OCI-LY7 (cell line): ENCODE measurements at regions not wholly inside any gene's neighbourhood (a gene's known extent, or its start where the extent isn't known, plus 50 kb on each side); places are given as distances from the start of the nearest gene placed in this dataset.

Experiments used
- BruUV-seq: library from RNA; stranded (reverse); fragments of 400-500 nt; replicated peaks from 2 replicates; lab custom pipeline; 2021; lab: Mats Ljungman, UMichigan
- CTCF ChIA-PET: fragments of 300-600 bp; sonication (Branson Sonifier 250); formaldehyde crosslinking; loops from one replicate; lab custom pipeline; 2022; ENCODE audit warnings: antibody characterized with exemption; ENCODE audit not compliant: unreplicated experiment; lab: Charles Lee
- POLR2A ChIA-PET: fragments of 300-600 bp; sonication (Branson Sonifier 250); formaldehyde crosslinking; loops from one replicate; lab custom pipeline; 2022; ENCODE audit warnings: antibody characterized with exemption; lab: Charles Lee
- DNase-seq: peaks from one replicate; pipeline ENCODE4 v3.0.0-alpha.2; 2015; ENCODE audit warnings: low spot score
- H2AFZ ChIP-seq: fragments of 200-600 bp; sonication (generic), shearing (Covaris generic); 2 replicates; pipeline ENCODE4 v1.6.1; 2014; ENCODE audit warnings: mild to moderate bottlenecking, antibody characterized with exemption, low read length, moderate library complexity
- H3K27ac ChIP-seq: fragments of 200-600 bp; sonication (generic); 2 replicates; pipeline ENCODE4 v1.5.1; 2014; ENCODE audit warnings: mixed run types, low read depth, mild to moderate bottlenecking, moderate library complexity, low read length, inconsistent platforms; ENCODE audit not compliant: poor library complexity, severe bottlenecking
- H3K36me3 ChIP-seq: fragments of 200-600 bp; sonication (generic); 2 replicates; pipeline ENCODE4 v1.6.1; 2014; ENCODE audit warnings: mild to moderate bottlenecking, antibody characterized with exemption, low read length, moderate library complexity, mixed read lengths; ENCODE audit not compliant: insufficient read depth
- H3K4me1 ChIP-seq: fragments of 200-600 bp; sonication (generic); 2 replicates; pipeline ENCODE4 v1.5.1; 2014; ENCODE audit warnings: mild to moderate bottlenecking, low read length; ENCODE audit not compliant: insufficient read depth, poor library complexity, severe bottlenecking
- H3K4me2 ChIP-seq: fragments of 200-600 bp; sonication (generic); 2 replicates; pipeline ENCODE4 v1.6.1; 2014; ENCODE audit warnings: mild to moderate bottlenecking, low read length
- H3K4me3 ChIP-seq: fragments of 200-600 bp; sonication (generic); 2 replicates; pipeline ENCODE4 v1.5.1; 2014; ENCODE audit warnings: mild to moderate bottlenecking, low read depth, low read length; ENCODE audit not compliant: poor library complexity, severe bottlenecking
- H3K79me2 ChIP-seq: fragments of 200-600 bp; sonication (generic); 2 replicates; pipeline ENCODE4 v1.6.1; 2016; ENCODE audit warnings: low read depth, mild to moderate bottlenecking, low read length, moderate library complexity, mixed read lengths; ENCODE audit not compliant: insufficient read depth
- H3K9me2 ChIP-seq: fragments of 200-600 bp; sonication (generic); 2 replicates; pipeline ENCODE4 v1.6.1; 2016; ENCODE audit warnings: mild to moderate bottlenecking, low read length, mixed read lengths; ENCODE audit not compliant: insufficient read depth
- H3K9me3 ChIP-seq: fragments of 200-600 bp; sonication (generic); 2 replicates; pipeline ENCODE4 v1.6.1; 2014; ENCODE audit warnings: mild to moderate bottlenecking, mixed run types, low read length, mixed read lengths
- H4K20me1 ChIP-seq: fragments of 200-600 bp; sonication (generic); 2 replicates; pipeline ENCODE4 v1.6.1; 2014; ENCODE audit warnings: mild to moderate bottlenecking, antibody characterized with exemption, low read length, moderate library complexity, mixed read lengths; ENCODE audit not compliant: insufficient read depth
- EZH2phosphoT487 ChIP-seq: fragments of 200-600 bp; sonication (generic); IDR thresholded peaks from 2 replicates; pipeline ENCODE4 v1.6.1; 2018; ENCODE audit warnings: low read depth, borderline replicate concordance, mild to moderate bottlenecking, mixed run types, antibody characterized with exemption, low read length, moderate library complexity, mixed read lengths
- intact Hi-C: fragments of 100-400 bp; cut with micrococcal nuclease; formaldehyde crosslinking; loops from one replicate; pipeline ENCODE4 v1.10.0; 2022; ENCODE audit not compliant: unreplicated experiment
- TF ChIP-seq, protein P1 (sequence below): fragments of 200-600 bp; sonication (generic); conservative IDR thresholded peaks from 2 replicates; pipeline ENCODE4 v1.5.1; 2014; ENCODE audit warnings: mild to moderate bottlenecking, antibody characterized with exemption, low read length, moderate library complexity, mixed read lengths

DNA sequence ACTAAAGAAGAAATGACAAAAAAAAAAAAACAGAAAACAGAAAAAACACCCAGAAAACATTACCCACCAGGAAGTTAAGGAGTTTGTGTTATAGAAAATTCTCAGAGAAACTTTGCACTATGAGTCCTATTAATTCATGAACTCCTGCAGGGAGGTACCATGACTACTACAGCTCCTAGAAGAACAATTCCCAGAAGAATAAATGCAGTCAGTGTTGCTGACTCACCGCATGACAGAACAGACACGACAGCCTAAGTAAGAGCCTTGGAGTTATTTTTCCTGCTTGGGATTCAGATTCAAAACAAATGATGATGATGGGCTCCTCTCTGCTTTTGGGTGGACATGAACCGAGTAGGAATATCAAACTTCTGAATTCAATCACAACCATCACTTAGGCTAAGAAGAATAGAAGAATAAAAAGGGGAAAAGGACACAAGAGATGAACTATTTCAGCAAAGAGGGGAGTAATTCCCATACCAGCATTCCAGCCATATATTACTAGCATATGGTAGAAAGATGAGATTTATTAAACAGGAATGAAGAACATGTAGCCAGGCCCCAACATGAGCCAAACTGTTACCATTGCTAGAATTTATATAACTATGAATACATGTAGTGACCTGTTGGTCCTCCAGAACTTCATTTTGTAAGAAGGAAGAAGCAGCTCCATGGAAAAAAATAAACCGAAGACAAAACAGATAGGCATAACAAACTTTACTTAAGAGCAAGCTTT, 209.6 kb upstream of the PDE4D start:
- BruUV-seq = no TSS peak
- H3K79me2 ChIP-seq = no peaks in the 10 kb centered on the region
- H3K4me1 ChIP-seq = no peaks in the 10 kb centered on the region
- H3K4me2 ChIP-seq = no peak overlapping the region
- H3K36me3 ChIP-seq = no peaks in the 10 kb centered on the region
- ChIA-PET POLR2A (no interaction called here), CTCF (no interaction called here)
- intact Hi-C loops = no loop called here
- no peak for DNase-seq
- TF ChIP-seq EZH2phosphoT487 = no peak
- TF ChIP-seq, protein P1, sequence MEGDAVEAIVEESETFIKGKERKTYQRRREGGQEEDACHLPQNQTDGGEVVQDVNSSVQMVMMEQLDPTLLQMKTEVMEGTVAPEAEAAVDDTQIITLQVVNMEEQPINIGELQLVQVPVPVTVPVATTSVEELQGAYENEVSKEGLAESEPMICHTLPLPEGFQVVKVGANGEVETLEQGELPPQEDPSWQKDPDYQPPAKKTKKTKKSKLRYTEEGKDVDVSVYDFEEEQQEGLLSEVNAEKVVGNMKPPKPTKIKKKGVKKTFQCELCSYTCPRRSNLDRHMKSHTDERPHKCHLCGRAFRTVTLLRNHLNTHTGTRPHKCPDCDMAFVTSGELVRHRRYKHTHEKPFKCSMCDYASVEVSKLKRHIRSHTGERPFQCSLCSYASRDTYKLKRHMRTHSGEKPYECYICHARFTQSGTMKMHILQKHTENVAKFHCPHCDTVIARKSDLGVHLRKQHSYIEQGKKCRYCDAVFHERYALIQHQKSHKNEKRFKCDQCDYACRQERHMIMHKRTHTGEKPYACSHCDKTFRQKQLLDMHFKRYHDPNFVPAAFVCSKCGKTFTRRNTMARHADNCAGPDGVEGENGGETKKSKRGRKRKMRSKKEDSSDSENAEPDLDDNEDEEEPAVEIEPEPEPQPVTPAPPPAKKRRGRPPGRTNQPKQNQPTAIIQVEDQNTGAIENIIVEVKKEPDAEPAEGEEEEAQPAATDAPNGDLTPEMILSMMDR = no peak
- no peaks in the 10 kb centered on the region for H3K9me3 ChIP-seq
- no peak overlapping the region for H3K27ac ChIP-seq
- H3K9me2 ChIP-seq = 0 out of 2 replicates have a peak, but pooled peaks cover 6% of the 10 kb centered on the region
- H3K4me3 ChIP-seq = no peak overlapping the region
- H2AFZ ChIP-seq = no peak overlapping the region
- H4K20me1 ChIP-seq = no peaks in the 10 kb centered on the region

DNA sequence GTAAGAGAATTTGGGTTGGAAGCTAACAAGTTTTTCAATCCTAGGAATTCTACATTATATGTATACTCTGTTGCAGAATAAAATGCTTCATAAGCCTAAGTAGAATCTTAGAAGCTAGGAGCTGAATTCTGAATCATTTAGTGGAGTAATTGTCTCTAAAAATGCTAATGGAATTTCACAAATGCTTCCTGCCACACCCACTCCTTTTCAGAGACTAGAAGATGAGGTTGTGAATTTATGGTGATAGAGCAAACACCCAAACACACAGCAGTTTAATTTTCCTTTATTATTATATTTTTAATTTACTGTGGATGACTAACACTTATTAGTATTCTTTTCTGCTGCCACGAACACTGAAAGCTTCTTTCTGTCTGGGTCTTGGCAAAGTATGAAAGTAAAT, 208.0 kb upstream of the PDE4D start:
- no peak for DNase-seq
- no peaks in the 10 kb centered on the region for H3K9me3 ChIP-seq
- intact Hi-C loops = no loop called here
- 0 out of 2 replicates have a peak, but pooled peaks cover 6% of the 10 kb centered on the region for H3K9me2 ChIP-seq
- no peaks in the 10 kb centered on the region for H4K20me1 ChIP-seq
- H3K79me2 ChIP-seq = no peaks in the 10 kb centered on the region
- no peak overlapping the region for H3K4me2 ChIP-seq
- H3K36me3 ChIP-seq = no peaks in the 10 kb centered on the region
- ChIA-PET POLR2A (no interaction called here), CTCF (no interaction called here)
- H2AFZ ChIP-seq = no peak overlapping the region
- no peak overlapping the region for H3K27ac ChIP-seq
- TF ChIP-seq, protein P1 = no peak
- BruUV-seq = no TSS peak
- H3K4me1 ChIP-seq = no peaks in the 10 kb centered on the region
- H3K4me3 ChIP-seq = no peak overlapping the region

DNA sequence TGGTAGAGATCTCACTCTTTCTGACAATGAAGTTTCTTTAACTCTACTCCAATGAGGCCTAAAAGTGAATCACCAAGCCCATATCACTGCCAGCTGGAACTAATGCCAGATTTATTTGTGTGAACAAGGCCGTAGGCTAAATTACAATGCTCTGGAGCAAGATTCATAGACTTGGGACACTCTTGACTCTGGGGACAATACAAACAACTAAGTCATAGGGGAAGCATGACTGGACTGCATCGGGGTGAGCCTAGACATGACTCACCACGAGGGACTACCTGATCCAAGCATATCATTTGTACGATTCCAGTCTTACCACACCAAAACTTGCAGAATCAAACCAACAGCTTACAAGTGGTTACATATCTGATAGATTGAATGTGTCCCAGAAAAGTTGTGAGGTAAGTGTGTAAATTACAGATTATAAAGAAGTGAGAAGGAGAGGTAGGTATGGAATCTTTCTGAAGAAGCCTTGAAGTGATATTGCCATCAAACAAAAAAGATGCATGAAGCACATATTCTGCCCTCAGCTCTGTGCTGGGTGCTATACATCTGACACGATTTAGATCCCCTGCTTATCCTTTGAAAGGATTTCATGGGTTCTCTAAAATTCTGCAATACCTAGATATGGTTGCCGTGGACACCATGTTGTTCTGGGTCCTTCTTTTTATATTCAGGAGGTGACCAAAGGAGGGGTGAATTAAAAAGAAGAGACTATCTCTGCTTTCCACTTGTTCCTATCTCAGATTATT, 199.3 kb upstream of the PDE4D start:
- BruUV-seq = no TSS peak
- Histone ChIP-seq H3K9me3 (0 out of 2 replicates have a peak, but pooled peaks cover 3% of the 10 kb centered on the region), H2AFZ (no peak overlapping the region), H4K20me1 (no peaks in the 10 kb centered on the region), H3K79me2 (no peaks in the 10 kb centered on the region), H3K36me3 (no peaks in the 10 kb centered on the region), H3K4me1 (no peaks in the 10 kb centered on the region), H3K9me2 (no peaks in the 10 kb centered on the region), H3K4me2 (no peak overlapping the region), H3K4me3 (no peak overlapping the region), H3K27ac (no peak overlapping the region)
- CTCF ChIA-PET = no interaction called here
- TF ChIP-seq, protein P1 = no peak
- DNase-seq = no peak
- intact Hi-C loops = no loop called here
- POLR2A ChIA-PET = no interaction called here
